GM21529 (cell line): ENCODE measurements at regions not wholly inside any gene's neighbourhood (a gene's known extent, or its start where the extent isn't known, plus 50 kb on each side); places are given as distances from the start of the nearest gene placed in this dataset.

Experiments used
- ATAC-seq: cut with Tn5 transposase; IDR thresholded peaks from one replicate; pipeline ENCODE4 v1.9.1; 2021; ENCODE audit not compliant: unreplicated experiment

DNA sequence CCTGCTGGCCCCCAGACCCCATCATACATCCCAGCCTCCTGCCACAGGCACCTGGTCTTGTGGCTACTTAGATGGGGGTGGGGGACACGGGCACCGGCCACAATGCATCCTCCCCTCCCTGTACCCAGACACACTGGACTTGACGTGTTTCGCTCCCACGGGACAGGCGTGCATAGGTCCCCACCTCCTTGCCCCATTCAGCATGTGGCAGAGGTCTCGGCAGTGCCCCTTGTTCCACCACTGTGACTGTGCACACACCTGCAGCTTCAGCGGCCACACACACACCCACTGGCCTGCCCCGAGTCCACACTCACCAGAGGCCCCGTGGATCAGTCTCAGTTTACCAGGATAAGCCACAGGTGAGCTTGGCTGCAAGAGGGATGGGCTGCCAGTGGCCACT lies 109.6 kb downstream of the ENGASE start:
- no peak for ATAC-seq

DNA sequence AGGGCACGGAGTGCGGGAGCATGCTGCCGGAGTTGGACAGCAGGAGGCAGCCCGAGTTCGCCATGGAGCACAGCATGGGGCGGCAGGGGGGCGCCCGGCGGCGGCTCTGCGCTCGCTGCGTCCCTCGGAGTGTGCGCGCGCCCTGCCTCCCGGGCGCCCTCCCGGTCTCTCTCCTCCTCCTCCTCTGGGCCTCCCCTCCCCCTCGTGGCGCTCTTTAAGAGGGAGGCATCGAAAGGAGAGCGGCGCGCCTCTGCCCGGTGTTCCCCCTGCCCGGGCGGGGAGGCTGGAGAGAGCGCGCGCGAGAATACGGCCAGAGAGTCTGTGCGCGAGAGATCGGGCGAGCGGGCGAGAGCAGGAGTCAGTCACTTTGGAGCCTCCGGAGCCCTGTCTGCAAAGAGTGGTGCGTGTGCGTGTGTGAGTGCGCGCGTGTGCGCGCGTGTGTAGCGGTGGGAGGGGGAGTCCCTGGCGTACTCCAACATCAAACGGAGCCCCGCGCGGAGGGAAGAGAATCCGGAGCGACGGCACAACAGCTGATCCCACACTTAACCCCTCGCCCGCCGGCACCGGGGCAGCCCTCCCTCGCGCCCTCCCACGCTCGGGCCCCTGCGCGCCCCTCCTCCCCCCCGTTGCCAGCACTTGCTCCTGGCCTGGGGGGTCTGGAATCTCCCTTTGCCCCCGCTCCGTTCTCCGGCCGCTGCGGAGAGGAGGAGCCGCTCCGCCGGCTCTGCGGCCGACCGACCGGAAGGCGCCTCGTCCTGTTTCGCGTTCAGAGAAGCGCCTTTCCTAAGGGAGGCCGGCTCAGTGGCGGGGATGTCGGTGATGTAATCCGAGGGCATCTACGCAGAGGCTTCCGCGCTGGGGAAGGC lies 108.9 kb downstream of the ENGASE start:
- ATAC-seq, result no peak

DNA sequence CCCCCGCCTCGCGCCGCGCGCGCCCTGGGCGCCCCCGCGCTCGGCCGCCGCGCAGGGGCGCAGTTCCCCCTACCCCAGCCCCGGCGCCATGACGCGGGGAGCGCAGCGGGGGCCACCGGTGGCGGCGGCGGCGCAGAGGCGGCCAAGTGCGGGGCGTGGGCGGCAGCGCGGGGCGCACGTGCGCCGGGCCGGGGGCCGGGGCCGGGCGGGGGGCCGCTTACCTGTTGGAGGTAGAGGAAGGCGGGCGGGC lies 108.3 kb downstream of the ENGASE start:
- no peak for ATAC-seq

DNA sequence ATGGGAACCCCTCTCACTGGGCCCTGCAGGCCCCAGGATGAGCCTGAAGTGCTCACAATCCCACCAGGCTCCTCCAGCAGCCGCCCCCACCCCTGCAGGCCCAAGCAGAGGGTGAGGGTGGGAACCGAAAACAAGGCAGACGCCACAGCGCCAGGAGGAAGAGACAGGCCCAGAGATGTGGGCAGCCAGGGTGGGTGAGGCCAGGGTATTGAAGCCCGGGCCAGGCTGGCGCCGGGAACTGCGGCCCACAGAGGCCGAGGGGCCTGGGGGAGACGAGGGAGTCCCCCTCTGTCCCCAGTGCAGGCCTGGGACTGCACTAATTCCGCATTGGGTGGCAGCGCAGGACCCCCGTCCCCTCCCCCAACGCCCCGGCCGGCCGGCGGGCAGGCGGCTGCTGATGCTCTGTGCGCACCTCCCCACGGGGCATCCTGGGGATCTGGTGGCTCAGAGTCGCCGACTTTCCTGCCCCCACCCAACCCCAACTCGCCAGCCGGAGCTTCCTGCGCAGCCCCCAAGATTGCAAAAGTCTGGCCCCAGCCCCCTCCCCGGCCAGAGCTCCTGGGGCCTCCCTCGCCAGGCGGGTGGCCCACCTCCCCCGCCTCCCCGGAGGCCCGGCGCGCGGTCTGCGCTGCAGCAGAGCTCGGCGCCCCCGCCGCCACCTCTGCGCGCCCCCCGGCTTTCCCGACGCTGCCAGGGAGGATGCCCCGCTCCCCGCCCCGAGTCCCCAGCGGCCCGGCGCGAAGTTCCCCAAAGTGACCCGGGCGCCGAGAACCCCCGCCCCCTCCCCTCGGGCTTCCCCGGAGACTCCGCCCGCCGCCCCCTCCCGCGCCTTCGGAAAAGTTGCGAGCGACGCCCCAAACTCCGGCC lies 107.8 kb downstream of the ENGASE start:
- no peak for ATAC-seq

DNA sequence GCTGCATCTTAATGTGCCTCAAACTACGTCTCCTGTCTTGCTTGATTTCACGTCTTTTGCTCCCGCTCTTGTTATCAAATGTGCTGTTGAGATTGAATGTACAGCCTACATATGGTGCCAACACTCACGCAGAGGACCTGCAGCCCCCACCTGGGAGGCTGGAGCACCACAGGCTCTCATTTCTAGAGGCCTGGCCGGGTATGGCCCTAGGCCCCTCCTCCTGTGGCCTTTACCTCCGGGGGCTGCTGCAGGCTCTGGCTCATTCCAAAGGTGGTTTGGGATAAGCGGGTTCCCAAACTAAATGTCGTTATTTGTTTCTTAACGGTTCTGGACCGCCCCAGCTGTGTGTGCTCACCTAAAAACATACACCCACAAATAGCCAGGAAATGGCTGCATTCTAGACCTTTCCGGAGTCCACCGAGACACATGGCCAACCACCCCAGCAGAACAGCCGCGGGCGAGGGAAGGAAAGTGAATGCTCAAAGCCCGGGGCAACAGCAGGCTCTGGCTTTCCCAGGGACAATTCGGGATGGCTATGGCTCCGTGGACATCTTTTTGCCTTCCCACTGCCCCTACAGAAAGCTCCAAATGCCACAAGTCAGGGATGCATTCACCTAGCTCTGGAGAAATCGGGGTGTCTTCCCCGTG lies 105.9 kb downstream of the ENGASE start:
- ATAC-seq, result no peak

DNA sequence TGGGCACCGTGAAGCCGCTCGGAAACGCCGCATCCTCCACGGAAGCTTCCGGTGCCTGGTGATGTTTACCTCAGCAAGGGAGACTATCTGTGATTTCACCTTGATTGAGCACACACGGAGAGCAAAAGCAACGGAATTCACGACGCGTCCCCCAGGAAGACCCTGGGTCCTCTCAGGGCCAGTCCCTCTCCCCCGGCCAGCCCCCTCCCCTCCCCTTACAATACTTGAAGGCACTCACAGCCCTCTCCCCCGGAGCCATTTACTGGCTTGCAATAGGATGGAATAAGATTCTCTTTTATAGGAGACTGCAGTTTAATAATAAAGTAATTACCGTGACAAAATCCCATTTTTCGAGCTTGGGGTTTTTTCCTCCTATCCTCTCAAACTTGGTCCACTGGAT lies 104.7 kb downstream of the ENGASE start:
- no peak for ATAC-seq

DNA sequence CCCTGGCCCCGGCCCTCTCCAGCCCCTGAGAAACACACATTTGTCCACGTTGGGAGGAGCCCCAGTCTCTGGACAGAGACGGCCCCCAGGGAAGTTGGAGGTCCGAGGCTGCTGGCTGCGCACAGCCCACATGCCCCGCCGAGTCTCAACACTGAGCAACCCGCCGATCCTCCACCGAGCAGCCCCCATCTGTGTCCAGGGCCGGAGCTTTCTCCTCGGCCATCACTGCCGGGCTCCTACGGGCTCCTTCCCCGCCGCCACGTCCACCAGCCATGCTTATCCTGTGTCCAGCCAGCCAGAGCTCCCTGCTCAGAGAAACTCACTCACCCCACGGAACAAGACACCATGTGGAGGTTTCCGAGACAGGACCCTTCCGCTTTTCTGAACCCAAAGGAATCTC lies 103.3 kb downstream of the ENGASE start:
- ATAC-seq, result no peak

DNA sequence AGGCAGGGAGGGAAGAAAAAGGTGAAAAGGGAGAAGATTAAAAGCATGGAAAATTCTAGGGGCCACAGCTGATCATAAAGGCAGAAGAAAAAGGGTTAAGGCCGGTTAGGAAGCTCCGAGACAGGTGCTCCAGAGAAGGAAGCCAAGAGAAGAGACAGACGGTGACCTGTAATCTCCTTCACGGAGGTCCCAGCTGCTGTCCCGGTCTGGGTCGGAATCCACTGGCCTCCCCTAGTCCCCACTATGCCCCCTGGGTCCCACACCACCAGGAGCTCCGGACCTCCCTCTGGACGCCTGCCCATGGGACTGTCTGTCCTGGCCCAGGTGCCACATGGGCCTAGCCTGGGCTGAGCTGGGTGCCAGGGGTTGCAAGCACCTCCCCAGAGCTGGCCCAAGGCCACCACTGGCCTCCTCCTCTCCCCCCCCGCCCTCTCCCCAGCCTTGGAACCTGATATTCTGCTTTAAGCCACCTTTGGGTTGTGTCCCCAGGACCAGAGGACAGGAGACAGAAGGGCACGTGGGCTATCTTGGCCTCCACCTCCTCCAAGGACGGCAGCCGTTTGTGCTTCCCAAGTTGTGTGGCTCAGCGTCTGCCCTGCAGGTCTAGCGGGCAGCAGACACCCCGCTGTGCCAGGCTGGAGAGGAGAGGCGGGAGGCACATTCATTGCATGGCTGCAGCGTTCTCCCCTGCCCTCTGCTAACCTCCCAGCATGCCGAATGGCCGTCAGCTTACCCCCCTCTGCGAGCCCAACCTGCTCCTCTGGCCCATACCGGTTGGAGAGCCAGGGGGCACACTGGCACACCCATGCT lies 102.4 kb downstream of the ENGASE start:
- ATAC-seq, result no peak

DNA sequence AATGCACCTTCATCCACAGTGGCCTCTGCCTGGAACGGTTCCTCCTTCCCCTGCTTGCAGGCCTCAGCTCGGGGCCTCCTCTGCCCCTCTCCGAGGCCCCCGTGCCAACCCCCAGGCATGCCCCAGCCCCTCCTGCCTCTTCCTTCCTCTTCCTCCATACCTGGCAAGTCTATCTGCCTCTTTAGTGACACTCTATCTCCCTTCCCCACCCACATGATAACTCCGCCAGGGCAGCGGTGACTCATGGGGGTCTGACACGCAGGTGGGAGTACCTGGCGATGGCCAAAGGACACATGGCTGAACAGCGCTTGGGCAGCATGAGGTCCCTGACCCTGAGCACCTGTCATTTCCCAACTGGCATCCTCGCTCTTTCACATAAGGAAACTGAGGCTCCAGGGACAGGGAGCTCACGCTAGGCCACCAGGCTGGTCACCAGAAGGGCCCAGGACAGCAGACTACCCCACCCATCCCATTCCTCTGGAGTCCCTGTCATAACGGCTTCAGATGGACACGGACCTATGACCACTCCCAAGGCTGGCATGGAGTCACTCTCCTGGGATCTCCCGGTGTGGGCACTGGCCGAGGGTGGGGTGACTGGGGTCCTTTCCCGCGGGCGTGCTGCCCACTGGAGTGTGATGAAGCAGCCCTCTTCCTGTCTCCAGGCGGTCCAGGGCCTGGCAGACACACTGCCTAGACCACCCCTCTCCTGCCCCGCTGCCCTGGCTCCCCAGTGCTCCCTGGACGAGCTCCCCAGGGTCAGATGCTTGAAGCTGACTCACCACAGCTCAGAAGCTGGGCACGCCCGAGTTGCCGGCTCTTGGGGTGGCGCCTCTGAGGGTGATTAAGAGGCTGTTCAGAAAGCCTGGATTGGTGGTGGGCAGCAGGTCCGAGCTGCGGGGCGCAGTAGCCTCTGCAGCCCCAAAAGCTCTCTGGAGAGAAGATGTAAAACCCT lies 100.6 kb downstream of the ENGASE start:
- no peak for ATAC-seq

DNA sequence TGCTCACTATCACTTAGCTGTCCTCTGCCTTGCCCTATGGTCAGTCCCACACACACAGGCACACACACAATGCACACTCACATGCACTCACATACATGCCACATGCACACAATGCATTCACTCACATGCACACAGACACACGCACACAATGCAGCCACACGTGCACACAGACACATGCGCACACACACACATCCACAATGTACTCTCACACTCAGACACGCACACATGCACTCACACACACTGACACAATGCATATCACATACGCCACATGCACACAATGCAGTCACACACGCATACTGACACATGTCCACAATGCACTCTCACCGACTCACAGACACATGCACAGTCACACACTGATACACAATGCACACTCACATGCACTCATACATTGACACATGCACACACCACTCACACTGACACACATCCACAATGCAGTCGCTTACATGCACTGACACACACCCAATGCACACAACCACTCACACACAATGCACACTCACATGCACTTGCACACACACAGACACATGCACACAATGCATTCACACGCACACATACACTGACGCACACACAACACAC lies 99.7 kb downstream of the ENGASE start:
- ATAC-seq, result no peak

DNA sequence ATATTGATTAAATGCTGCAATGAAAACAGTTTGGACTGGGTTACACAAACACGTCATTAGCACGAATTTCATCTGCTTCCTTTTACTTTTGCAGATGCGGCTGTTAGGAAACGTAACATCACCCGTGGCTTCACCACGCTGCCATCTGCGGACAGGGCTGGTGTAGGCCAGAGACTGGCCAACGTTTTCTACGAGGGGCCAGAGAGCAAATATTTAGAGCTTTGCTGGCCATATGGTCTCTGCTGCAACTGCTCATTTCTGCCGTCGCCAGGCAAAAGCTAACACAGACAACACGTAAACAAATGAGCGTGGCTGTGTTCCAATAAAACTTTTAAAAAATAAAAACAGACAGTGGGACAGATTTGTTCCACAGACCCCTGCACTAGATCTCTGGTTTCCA lies 96.6 kb downstream of the ENGASE start:
- no peak for ATAC-seq

DNA sequence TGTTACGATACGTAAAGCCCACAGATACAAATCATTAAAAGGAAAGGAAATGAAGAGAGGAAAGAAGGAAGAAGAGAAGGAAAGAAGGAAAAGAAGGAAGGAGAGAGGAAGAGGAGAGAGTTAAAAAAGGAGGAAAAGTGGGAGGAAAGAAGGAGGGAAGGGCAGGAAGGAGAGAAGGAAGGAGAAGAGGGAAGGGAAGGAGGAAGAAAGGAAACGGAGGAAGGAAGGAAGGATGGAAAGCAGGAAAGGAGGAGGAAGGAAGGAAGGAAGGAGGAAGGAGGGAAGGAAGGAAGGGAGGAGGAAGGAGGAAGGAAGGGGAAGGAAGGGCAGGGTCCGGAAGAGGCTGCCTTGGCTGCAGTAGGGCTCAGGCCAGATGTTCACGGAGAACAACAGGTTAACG lies 95.2 kb downstream of the ENGASE start:
- ATAC-seq, result no peak

DNA sequence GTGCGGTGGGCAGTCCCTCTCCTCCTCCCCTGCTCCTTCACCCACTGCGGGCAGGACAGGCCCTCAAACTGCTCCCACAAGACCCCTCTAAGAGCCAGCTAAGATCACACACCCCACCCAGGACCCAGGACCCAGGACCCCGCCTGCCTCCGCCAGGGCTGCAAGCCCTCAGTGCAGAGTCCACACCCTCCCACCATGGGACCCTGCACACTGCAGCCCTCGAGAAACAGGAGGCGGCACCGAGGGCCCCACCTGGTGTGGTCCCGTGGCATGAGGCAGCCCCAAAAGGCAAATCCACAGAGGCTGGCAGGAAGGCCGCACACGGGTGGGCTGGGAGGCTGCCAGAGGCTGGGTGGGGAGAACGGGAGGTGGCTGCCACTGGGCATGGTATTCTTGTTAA lies 94.7 kb downstream of the ENGASE start:
- no peak for ATAC-seq

DNA sequence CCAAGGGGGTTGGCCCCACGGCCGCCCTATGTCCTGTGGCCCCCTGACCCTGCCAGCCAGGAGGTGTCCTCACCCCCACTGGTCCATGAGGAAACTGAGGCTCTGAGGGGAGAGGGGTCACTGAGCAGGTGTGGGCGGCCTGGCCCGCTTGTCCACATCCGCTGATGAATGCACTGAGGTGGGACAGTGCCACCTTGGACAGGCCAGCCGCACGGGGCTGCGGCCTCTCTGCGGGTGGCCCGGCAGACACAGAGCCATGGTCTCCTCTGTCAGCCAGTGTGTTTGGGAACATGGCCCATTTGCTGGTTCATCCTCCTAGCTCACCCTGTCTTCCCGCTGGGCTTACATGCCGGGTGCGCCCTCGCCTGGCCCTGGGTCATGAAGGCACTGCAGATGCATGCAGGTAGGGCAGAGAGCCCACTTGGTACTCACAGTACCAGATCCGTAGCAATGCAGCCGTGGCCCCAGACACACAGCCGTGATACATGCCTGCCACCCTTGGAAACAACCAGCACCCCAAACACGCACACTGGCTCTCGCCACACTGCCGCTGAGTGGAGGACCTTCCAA lies 93.9 kb downstream of the ENGASE start:
- no peak for ATAC-seq

DNA sequence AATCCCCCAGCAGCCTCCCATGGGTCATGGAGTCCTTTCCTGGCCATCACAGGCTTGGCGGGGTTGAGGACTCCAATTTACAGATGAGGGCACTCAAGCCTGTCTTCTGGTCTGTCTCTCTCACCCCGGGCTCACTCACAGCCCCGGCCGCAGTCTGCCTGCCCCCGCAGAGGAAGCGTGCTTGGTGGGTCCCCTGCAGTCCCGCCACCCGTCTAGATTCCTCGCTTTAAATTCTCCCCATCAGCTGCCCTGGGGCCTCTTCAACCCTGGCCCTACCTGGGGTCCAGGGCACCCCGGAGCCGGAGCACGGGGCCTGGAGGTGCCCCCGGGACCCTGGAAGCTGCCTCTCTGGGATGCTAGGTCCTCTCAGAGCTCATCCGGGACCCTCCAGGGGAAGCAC lies 92.9 kb downstream of the ENGASE start:
- ATAC-seq, result no peak

DNA sequence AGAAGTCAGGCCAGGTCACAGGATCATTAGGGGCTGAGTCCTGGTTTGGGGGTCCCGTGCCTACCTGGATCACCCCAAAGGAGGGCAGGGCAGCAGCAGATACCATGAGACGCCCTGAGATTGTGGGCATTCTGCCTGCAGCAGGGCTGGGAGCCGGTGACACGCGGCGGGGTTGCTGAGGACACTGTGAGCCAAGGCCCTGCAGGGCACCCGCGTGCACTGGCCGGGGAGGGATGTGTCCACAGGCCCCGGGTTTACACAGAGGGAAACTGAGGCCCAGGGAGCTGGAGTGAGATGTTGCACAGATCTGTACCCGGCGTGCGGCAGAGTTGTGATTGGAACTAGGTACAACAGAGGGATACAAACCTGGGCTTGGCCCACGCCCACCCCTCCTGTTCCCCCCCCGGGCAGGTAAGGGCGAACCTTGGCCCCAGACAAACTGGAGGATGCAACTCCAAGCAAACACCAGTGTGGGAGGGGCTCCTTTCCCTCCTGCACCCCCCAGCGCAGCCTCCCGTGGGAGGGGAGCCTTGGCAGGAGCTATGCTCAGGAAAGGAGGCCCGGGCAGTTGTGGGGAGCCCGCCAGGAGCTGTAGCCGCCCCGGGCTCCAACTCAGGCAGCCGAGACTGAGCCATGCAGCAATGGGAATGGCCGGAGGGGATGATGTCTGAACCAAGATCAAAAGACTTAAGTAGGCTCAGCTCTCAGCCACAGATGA lies 91.3 kb downstream of the ENGASE start:
- no peak for ATAC-seq

DNA sequence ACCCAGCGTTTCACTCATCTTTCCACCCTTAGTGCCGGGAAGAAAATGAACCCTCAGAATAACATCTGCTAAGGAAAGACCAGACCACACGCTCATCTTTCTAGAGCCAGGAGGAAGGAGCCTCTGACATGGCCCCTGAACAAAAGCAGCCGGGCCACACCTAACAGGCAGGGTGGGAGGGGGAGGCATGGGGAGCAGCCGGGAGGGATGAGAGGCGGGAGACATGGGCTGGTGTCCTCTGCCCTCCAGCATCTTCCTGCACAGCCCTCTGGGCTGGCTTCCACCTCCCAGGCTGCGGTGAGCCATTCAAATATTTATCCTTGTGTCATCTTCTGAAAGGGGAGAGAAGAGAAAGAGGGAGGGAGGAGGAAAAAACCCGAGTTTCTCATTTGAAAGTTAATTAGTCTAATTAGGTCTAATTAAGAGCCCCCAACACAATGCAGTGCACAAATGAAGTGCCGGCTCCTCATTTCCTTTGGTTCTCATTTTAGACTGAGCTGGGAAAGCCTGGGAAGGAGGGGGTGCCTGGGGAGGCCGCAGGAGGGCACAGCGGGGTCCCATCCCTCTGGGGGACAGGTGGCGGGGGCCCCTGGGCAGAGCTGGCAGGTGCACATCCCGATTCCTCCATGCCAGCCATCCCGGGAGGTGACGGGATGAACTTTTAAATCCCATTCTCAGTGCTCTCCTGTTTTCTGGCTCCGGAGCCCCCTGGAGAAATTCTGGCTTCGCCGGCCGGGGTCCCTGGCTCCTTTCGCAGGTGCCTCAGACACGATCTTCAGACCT lies 90.5 kb downstream of the ENGASE start:
- ATAC-seq, result no peak

DNA sequence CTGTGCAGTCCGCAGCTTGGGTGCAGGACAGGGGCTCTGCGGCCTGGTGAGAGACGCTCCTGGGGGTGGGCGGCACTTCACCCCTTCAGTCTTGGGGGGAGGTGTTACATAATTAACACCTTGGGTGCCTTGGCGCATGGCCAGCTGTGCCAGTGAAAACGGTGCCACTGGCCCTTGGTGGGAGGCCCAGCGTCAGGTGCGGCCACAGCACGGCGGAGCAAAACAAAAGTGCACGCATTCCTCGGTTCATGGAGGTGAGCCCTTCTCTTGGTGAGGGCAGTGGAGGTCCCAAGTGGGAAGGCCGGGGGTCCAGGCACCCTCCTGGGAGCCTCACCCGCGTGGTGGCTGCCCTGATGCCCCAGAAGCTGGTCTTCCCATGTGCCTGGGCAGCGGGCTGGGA lies 89.8 kb downstream of the ENGASE start:
- no peak for ATAC-seq
